Cardiac muscle cell (in vitro differentiated cells and primary cell): ENCODE measurements at regions not wholly inside any gene's neighbourhood (a gene's known extent, or its start where the extent isn't known, plus 50 kb on each side); places are given as distances from the start of the nearest gene placed in this dataset.

Source experiments
- DNase-seq, 2 donors: peaks; one replicate each; pipeline versions ENCODE4 v3.0.0 to v3.0.0-alpha.2; 2010 to 2017; ENCODE audit warnings: low read depth in 1 of 2, low spot score in 1 of 2
- H3K27ac ChIP-seq: fragments of 200-600 bp; sonication (generic); 2 replicates; pipeline ENCODE4 v1.5.1; 2016
- H3K27me3 ChIP-seq: fragments of 200-600 bp; sonication (generic); 2 replicates; pipeline ENCODE4 v1.6.0; 2016; ENCODE audit warnings: control low read depth
- H3K36me3 ChIP-seq: fragments of 200-600 bp; sonication (generic); 2 replicates; pipeline ENCODE4 v1.5.1; 2016; ENCODE audit warnings: control low read depth
- H3K4me1 ChIP-seq: fragments of 200-600 bp; sonication (generic); 2 replicates; pipeline ENCODE4 v1.8.1; 2017; ENCODE audit warnings: low read depth, mild to moderate bottlenecking, mixed run types
- H3K4me3 ChIP-seq: fragments of 200-600 bp; sonication (generic); 2 replicates; pipeline ENCODE4 v1.5.1; 2016; ENCODE audit warnings: mild to moderate bottlenecking
- H3K9me3 ChIP-seq: fragments of 200-600 bp; sonication (generic); 2 replicates; pipeline ENCODE4 v1.5.1; 2017; ENCODE audit warnings: low read depth, mild to moderate bottlenecking, control low read depth
- TF ChIP-seq, protein P1 (sequence below): IDR thresholded peaks from 2 replicates; pipeline ENCODE4 v1.5.1; 2012; ENCODE audit warnings: low read depth, mild to moderate bottlenecking, low read length

DNA sequence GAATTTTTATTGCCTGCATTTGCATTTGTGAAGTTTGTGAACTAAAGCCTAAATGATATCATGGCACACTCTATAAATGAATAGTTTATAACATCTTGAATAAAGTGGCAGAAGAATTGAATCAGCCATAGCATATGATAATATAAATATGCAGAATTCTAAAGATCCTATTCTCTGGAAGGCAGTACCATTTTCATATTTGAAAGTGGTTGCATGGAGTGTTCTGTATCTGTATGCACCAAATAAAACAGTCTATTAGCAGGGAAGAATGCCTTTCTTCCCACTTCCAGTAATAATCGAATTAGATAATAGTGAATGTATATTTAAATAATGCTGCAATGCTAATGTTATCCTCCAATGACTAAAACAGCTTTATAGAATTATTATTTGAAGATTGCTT lies 57.9 kb upstream of the TRIM67 start:
- Histone ChIP-seq H3K27ac (no peak overlapping the region), H3K4me1 (peaks cover 4% of the 10 kb centered on the region), H3K36me3 (no peaks in the 10 kb centered on the region), H3K4me3 (no peak overlapping the region), H3K9me3 (no peaks in the 10 kb centered on the region), H3K27me3 (no peaks in the 10 kb centered on the region)
- TF ChIP-seq, protein P1, sequence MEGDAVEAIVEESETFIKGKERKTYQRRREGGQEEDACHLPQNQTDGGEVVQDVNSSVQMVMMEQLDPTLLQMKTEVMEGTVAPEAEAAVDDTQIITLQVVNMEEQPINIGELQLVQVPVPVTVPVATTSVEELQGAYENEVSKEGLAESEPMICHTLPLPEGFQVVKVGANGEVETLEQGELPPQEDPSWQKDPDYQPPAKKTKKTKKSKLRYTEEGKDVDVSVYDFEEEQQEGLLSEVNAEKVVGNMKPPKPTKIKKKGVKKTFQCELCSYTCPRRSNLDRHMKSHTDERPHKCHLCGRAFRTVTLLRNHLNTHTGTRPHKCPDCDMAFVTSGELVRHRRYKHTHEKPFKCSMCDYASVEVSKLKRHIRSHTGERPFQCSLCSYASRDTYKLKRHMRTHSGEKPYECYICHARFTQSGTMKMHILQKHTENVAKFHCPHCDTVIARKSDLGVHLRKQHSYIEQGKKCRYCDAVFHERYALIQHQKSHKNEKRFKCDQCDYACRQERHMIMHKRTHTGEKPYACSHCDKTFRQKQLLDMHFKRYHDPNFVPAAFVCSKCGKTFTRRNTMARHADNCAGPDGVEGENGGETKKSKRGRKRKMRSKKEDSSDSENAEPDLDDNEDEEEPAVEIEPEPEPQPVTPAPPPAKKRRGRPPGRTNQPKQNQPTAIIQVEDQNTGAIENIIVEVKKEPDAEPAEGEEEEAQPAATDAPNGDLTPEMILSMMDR, result no peak
- DNase-seq, result no peak

DNA sequence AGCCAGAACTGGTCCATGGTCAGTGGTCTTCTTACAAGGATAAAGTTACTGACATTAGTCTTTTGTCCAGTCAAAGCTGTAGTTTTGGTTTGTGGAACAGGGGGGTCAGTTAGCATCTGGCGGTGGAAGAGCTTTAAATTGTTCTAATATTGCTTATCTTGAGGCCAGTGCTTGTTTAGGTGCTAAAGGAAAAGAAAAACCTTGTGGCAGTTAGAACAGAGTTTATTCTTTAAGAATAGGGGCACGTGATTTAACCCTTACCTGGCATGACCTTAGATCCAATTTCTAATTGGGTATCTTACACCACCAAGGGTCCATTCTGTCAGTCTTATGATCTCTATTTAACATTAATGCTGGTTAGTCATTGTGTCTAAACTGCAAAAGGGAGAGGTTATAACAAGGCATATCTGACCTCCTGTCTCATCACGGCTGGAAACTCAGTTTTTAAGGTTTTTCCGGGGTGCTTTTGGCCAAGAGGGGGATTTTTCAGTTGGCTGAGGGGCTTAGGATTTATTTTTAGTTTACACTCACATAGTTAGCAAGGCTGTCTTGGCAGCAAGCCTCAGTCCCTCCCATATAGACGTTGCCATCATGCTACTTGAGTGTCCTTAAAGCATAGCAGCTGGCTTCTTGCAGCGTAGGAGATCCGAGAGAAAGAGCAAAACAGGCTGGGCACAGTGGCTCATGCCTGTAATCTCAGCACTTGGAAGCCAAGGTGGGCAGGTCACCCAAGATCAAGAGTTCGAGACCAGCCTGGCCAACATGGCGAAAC lies 60.1 kb upstream of the FAM89A start:
- H3K4me1 ChIP-seq, result no peaks in the 10 kb centered on the region
- H3K4me3 ChIP-seq, result no peak overlapping the region
- H3K27ac ChIP-seq, result no peak overlapping the region
- peak in 1 of 2 donors; percentile 18 for DNase-seq
- no peaks in the 10 kb centered on the region for H3K27me3 ChIP-seq
- TF ChIP-seq, protein P1, result no peak
- H3K9me3 ChIP-seq, result no peaks in the 10 kb centered on the region
- no peaks in the 10 kb centered on the region for H3K36me3 ChIP-seq

DNA sequence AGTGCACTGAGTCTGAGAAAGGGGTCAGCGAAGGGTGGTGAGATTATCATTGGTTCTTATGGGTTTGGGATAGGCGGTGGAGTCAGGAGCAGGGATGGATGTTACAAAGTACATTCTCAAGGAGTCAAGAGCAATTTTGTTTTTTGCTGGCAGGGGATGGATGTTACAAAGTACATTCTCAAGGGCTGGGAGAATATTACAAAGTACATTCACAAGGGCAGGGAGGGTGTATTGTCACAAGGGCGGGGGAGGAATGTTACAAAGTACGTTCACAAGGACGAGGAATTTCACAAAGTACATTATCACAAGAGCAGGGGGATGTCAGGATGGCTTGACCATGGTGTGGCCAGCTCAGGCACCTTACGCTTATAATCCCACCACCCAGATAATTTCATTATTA lies 59.3 kb upstream of the FAM89A start:
- Histone ChIP-seq H3K9me3 (no peaks in the 10 kb centered on the region), H3K27me3 (no peaks in the 10 kb centered on the region), H3K27ac (no peak overlapping the region), H3K4me3 (no peak overlapping the region), H3K4me1 (no peaks in the 10 kb centered on the region), H3K36me3 (no peaks in the 10 kb centered on the region)
- TF ChIP-seq, protein P1, result no peak
- DNase-seq, result no peak

DNA sequence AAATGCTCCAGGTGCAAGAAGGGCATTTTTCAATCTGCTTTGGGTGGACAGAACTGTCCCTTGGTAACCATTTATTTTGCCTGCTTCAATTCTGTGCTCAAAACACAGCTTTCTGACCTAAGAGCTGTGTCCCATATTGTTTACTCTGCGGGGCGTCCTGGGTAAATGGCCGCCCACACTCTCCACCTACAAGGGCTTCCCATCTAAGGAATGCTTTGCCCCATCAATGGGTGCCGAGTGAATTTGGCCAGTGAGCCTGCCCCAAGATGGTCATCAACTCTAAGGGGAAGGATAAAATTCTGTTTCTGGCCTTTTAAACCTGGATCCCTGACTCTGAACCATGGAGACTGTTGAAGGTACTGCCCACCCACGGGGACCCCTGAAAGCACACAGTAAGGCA lies 55.5 kb upstream of the FAM89A start:
- no peak overlapping the region for H3K4me3 ChIP-seq
- H3K36me3 ChIP-seq, result no peaks in the 10 kb centered on the region
- TF ChIP-seq, protein P1, result no peak
- no peak for DNase-seq
- no peaks in the 10 kb centered on the region for H3K27me3 ChIP-seq
- no peaks in the 10 kb centered on the region for H3K9me3 ChIP-seq
- no peak overlapping the region for H3K27ac ChIP-seq
- no peaks in the 10 kb centered on the region for H3K4me1 ChIP-seq

DNA sequence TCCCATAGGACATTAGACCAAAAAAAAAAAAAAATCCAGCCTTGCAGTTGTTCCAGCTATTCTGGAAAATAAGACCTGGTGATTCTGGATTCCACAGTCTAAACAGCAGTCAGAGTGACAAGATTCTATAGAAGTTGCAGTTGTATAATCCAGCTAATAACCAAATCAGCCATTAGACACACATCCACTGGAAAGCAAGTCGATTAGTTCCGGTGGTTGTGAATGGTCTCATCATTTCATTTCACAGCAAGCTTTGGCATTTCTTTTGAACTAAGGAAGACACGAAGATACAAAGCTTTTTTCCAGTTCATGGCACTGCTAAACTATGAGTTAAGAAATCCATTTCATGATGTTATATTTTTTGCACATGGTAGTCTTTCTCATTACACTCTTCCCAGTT lies 54.4 kb upstream of the FAM89A start:
- H3K4me1 ChIP-seq, result no peaks in the 10 kb centered on the region

More for the DNA sequence above, 54.4 kb upstream of the FAM89A start:
- Histone ChIP-seq H3K9me3 (no peaks in the 10 kb centered on the region), H3K4me3 (no peak overlapping the region), H3K27me3 (no peaks in the 10 kb centered on the region), H3K36me3 (no peaks in the 10 kb centered on the region), H3K27ac (no peak overlapping the region)
- TF ChIP-seq, protein P1, result no peak
- DNase-seq, result no peak
